Mammary epithelial cell (primary cell): ENCODE measurements at regions not wholly inside any gene's neighbourhood (a gene's known extent, or its start where the extent isn't known, plus 50 kb on each side); places are given as distances from the start of the nearest gene placed in this dataset.

Experiments used
- CTCF ChIP-seq, 2 donors: IDR thresholded peaks in 1 of 2; conservative IDR thresholded peaks in 1 of 2; 2 replicates each; pipeline ENCODE4 v1.5.1; 2011 to 2012; ENCODE audit warnings: inconsistent platforms in 2 of 2, low read length in 2 of 2, mild to moderate bottlenecking in 2 of 2, control low read depth in 1 of 2, low read depth in 1 of 2; ENCODE audit not compliant: insufficient read depth in 1 of 2; ENCODE audit errors: extremely low read depth in 1 of 2
- EZH2 ChIP-seq: IDR thresholded peaks from 2 replicates; pipeline ENCODE4 v1.6.1; 2012; ENCODE audit warnings: low read length, inconsistent platforms, borderline replicate concordance

- TF ChIP-seq CTCF (conservative IDR thresholded peaks at IDR 0.05 in 1 of 2, IDR thresholded peaks at IDR 0.05 in 1 of 2; ENCODE audit: extremely low read depth in 1 of 2, insufficient read depth in 1 of 2, low read depth in 1 of 2, low read length in 2 of 2) (no peak), EZH2 (no peak)
Measured at GRCh38 chr22:22430111-22430820, 78.3 kb downstream of the ZNF280B start.
